DOHH2 (cell line): ENCODE measurements at regions not wholly inside any gene's neighbourhood (a gene's known extent, or its start where the extent isn't known, plus 50 kb on each side); places are given as distances from the start of the nearest gene placed in this dataset.

Experiments
- EZH2phosphoT487 ChIP-seq: fragments of 200-600 bp; sonication (generic); IDR thresholded peaks from 2 replicates; pipeline ENCODE4 v1.6.1; 2017; ENCODE audit warnings: borderline replicate concordance, mild to moderate bottlenecking, antibody characterized with exemption, low read length, moderate library complexity, mixed read lengths
- TF ChIP-seq, protein P1 (sequence below): fragments of 200-600 bp; sonication (generic); IDR thresholded peaks from one replicate; pipeline ENCODE4 v1.5.1; 2014; ENCODE audit warnings: antibody characterized with exemption, mild to moderate bottlenecking, low read depth, low read length; ENCODE audit not compliant: poor library complexity, severe bottlenecking

DNA sequence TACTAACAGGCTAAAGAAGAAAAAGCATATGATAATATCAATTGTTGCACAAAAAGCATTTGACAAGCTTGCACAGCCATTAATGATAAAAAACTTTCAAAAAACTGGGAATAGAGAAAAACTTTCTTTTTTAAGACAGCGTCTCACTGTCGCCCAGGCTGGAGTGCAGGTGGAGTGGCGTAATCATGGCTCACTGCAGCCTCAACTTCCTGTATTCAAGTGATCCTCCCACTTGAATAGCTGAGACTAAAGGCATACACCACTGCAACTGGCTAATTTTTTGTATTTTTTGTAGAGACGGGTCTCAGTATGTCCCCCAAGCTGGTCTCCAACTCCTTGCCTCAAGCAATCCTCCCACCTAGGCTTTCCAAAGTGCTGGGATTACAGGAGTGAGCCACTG is 382.8 kb downstream of the TSHZ3 start:
- TF ChIP-seq, protein P1, sequence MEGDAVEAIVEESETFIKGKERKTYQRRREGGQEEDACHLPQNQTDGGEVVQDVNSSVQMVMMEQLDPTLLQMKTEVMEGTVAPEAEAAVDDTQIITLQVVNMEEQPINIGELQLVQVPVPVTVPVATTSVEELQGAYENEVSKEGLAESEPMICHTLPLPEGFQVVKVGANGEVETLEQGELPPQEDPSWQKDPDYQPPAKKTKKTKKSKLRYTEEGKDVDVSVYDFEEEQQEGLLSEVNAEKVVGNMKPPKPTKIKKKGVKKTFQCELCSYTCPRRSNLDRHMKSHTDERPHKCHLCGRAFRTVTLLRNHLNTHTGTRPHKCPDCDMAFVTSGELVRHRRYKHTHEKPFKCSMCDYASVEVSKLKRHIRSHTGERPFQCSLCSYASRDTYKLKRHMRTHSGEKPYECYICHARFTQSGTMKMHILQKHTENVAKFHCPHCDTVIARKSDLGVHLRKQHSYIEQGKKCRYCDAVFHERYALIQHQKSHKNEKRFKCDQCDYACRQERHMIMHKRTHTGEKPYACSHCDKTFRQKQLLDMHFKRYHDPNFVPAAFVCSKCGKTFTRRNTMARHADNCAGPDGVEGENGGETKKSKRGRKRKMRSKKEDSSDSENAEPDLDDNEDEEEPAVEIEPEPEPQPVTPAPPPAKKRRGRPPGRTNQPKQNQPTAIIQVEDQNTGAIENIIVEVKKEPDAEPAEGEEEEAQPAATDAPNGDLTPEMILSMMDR, result no peak
- TF ChIP-seq EZH2phosphoT487, result no peak
